Lung (tissue), 11 donors: ENCODE measurements at regions not wholly inside any gene's neighbourhood (a gene's known extent, or its start where the extent isn't known, plus 50 kb on each side); places are given as distances from the start of the nearest gene placed in this dataset.

Experiments used
- ATAC-seq: fragments of 200-7000 bp; cut with Tn5 transposase; one replicate; pipeline ENCODE4 v1.9.1; 2020; ENCODE audit warnings: moderate number of reproducible peaks; ENCODE audit not compliant: insufficient read depth, low FRiP score
- DNase-seq, 3 donors: peaks; one replicate each; pipeline ENCODE4 v3.0.0-alpha.2; 2013 to 2017
- H3K27ac ChIP-seq, 2 donors: one replicate each; pipeline ENCODE4 v1.5.1; 2013; ENCODE audit warnings: mild to moderate bottlenecking in 2 of 2, moderate library complexity in 2 of 2, control low read depth in 1 of 2, inconsistent platforms in 1 of 2, low read depth in 1 of 2, low read length in 1 of 2
- H3K27me3 ChIP-seq, 3 donors: one replicate each; pipeline ENCODE4 v1.5.1; 2013; ENCODE audit warnings: low read length in 2 of 3; ENCODE audit not compliant: control insufficient read depth in 3 of 3, insufficient read depth in 3 of 3
- H3K36me3 ChIP-seq, 4 donors: one replicate each; pipeline ENCODE4 v1.5.1; 2013; ENCODE audit warnings: low read length in 4 of 4, mild to moderate bottlenecking in 1 of 4, moderate library complexity in 1 of 4; ENCODE audit not compliant: control insufficient read depth in 4 of 4, insufficient read depth in 4 of 4
- H3K4me1 ChIP-seq, 5 donors: one replicate each; pipeline ENCODE4 v1.5.1; 2013; ENCODE audit warnings: low read length in 5 of 5, mild to moderate bottlenecking in 2 of 5, moderate library complexity in 1 of 5; ENCODE audit not compliant: control insufficient read depth in 5 of 5, insufficient read depth in 5 of 5
- H3K4me3 ChIP-seq: one replicate; pipeline ENCODE4 v1.5.1; 2013; ENCODE audit warnings: mild to moderate bottlenecking, control low read depth, moderate library complexity
- H3K9ac ChIP-seq, 2 donors: one replicate each; pipeline ENCODE4 v1.5.1; 2013; ENCODE audit warnings: low read length in 2 of 2, control low read depth in 1 of 2; ENCODE audit not compliant: insufficient read depth in 1 of 2
- H3K9me3 ChIP-seq, 4 donors: one replicate each; pipeline ENCODE4 v1.5.1; 2013; ENCODE audit warnings: low read length in 3 of 4, mild to moderate bottlenecking in 1 of 4, moderate library complexity in 1 of 4; ENCODE audit not compliant: control insufficient read depth in 4 of 4, insufficient read depth in 3 of 4
- WGBS, 2 donors: extraction: QIAGEN DNeasy Blood & Tissue Kit; methylation state at CpG; one replicate each; pipeline ENCODE4 v1.1.7; 2013; 5-methylcytosine and 5-hydroxymethylcytosine counted together
- TF ChIP-seq, protein P1 (sequence below): IDR thresholded peaks from 2 replicates; pipeline ENCODE4 v1.5.1; 2012; ENCODE audit warnings: mild to moderate bottlenecking; ENCODE audit errors: control extremely low read depth, extremely low read depth
- donor health status: control.
- donor health status: control.
- donor health status: Bipolar disorder and iron deficiency.
- donor health status: healthy.
- donor health status: DM: yes; HTN: yes; CAD: no.

GRCh38 chr13:79267560-79267959, 138.5 kb downstream of the RBM26 start:
- Histone ChIP-seq H3K9ac (no peak overlapping the region), H3K4me1 (no peaks in the 10 kb centered on the region), H3K9me3 (no peaks in the 10 kb centered on the region), H3K4me3 (no peak overlapping the region), H3K27me3 (no peaks in the 10 kb centered on the region), H3K27ac (no peak overlapping the region), H3K36me3 (no peaks in the 10 kb centered on the region)
- TF ChIP-seq, protein P1, sequence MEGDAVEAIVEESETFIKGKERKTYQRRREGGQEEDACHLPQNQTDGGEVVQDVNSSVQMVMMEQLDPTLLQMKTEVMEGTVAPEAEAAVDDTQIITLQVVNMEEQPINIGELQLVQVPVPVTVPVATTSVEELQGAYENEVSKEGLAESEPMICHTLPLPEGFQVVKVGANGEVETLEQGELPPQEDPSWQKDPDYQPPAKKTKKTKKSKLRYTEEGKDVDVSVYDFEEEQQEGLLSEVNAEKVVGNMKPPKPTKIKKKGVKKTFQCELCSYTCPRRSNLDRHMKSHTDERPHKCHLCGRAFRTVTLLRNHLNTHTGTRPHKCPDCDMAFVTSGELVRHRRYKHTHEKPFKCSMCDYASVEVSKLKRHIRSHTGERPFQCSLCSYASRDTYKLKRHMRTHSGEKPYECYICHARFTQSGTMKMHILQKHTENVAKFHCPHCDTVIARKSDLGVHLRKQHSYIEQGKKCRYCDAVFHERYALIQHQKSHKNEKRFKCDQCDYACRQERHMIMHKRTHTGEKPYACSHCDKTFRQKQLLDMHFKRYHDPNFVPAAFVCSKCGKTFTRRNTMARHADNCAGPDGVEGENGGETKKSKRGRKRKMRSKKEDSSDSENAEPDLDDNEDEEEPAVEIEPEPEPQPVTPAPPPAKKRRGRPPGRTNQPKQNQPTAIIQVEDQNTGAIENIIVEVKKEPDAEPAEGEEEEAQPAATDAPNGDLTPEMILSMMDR, result no peak
- DNase-seq, result no peak
- ATAC-seq, result no peak

DNA sequence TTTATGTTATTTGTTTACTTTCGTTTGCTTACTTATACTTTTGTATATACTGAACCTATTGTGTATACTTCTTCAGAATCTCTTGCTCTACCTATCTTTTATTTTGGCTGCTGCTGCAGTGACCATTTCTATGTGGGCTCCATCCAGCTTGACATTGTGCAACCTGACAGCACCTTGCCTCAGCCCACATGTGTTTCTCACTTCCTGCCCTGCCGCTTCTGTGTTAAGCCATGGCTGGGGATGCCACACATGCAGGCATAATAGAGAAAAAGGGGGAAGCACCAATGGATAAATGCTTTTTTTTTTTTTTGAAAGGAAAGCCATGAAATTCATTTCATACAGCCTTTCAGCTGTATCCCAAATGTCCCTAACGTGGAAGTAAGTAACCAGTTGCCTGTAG, 147.6 kb downstream of the RBM26 start:
- Histone ChIP-seq H3K27ac (no peak overlapping the region), H3K4me1 (no peaks in the 10 kb centered on the region), H3K36me3 (no peaks in the 10 kb centered on the region), H3K9me3 (no peaks in the 10 kb centered on the region), H3K4me3 (no peak overlapping the region), H3K9ac (no peak overlapping the region), H3K27me3 (peaks cover 0 to 2% (median 0%) of the 10 kb centered on the region in 3 donors)
- DNase-seq (no peak), ATAC-seq (no peak)
- WGBS, 2 donors, result 44 to 65% methylated on average over 3 of the region's 3 CpGs
- TF ChIP-seq, protein P1, result no peak

DNA sequence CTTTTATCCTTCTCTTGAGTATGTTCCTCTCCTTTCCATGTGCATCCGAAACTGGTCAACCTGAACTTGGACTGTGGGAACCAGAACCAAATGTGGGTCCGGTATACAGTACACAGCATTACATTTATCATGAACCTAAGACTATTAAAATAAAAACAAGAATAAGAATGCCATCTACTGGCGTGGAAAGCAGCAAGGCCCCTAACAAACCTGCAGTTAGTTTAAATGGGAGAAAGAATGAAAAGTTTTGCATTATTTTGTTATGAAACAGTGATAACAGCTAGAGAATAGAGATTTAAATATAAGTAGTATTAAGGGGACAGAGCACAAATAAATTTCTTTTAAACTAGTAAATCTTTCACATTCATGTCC, 159.5 kb downstream of the RBM26 start:
- H3K9ac ChIP-seq, result no peak overlapping the region
- no peaks in the 10 kb centered on the region for H3K9me3 ChIP-seq
- no peak overlapping the region for H3K27ac ChIP-seq
- no peaks in the 10 kb centered on the region for H3K36me3 ChIP-seq
- DNase-seq (no peak), ATAC-seq (no peak)
- TF ChIP-seq, protein P1, result no peak
- no peak overlapping the region for H3K4me3 ChIP-seq
- no peaks in the 10 kb centered on the region for H3K27me3 ChIP-seq
- no peaks in the 10 kb centered on the region for H3K4me1 ChIP-seq
- whole genome bisulfite sequencing, 2 donors, result 85 to 89% methylated on average over 3 of the region's 3 CpGs

GRCh38 chr13:79245937-79246577, 160.0 kb downstream of the RBM26 start:
- TF ChIP-seq, protein P1, result no peak
- Histone ChIP-seq H3K4me3 (no peak overlapping the region), H3K27ac (no peak overlapping the region), H3K9ac (no peak overlapping the region), H3K9me3 (no peaks in the 10 kb centered on the region), H3K4me1 (no peaks in the 10 kb centered on the region), H3K27me3 (no peaks in the 10 kb centered on the region), H3K36me3 (no peaks in the 10 kb centered on the region)
- WGBS, 2 donors, result 71 to 75% methylated on average over 8 of the region's 8 CpGs
- DNase-seq, result no peak
- ATAC-seq, result no peak
